Gastrocnemius medialis (tissue), 4 donors: ENCODE measurements at regions not wholly inside any gene's neighbourhood (a gene's known extent, or its start where the extent isn't known, plus 50 kb on each side); places are given as distances from the start of the nearest gene placed in this dataset.

Source experiments
- POLR2A ChIP-seq, 2 donors: fragments of 450-650 bp; IDR thresholded peaks; one replicate each; pipeline ENCODE4 v1.6.1; 2017; ENCODE audit warnings: antibody characterized with exemption in 2 of 2, mild to moderate bottlenecking in 2 of 2, moderate library complexity in 2 of 2
- TF ChIP-seq, protein P1 (sequence below), 5 experiments: fragments of 450-650 bp in 3 of 5; fragments of 200-600 bp in 2 of 5; sonication (generic) in 2 of 5; IDR thresholded peaks in 4 of 5; conservative IDR thresholded peaks in 1 of 5; 1 replicate in 4 of 5; 2 replicates in 1 of 5; pipeline ENCODE4 v1.5.1; 2016 to 2019; ENCODE audit warnings: antibody characterized with exemption in 5 of 5, mild to moderate bottlenecking in 3 of 5, moderate library complexity in 3 of 5

DNA sequence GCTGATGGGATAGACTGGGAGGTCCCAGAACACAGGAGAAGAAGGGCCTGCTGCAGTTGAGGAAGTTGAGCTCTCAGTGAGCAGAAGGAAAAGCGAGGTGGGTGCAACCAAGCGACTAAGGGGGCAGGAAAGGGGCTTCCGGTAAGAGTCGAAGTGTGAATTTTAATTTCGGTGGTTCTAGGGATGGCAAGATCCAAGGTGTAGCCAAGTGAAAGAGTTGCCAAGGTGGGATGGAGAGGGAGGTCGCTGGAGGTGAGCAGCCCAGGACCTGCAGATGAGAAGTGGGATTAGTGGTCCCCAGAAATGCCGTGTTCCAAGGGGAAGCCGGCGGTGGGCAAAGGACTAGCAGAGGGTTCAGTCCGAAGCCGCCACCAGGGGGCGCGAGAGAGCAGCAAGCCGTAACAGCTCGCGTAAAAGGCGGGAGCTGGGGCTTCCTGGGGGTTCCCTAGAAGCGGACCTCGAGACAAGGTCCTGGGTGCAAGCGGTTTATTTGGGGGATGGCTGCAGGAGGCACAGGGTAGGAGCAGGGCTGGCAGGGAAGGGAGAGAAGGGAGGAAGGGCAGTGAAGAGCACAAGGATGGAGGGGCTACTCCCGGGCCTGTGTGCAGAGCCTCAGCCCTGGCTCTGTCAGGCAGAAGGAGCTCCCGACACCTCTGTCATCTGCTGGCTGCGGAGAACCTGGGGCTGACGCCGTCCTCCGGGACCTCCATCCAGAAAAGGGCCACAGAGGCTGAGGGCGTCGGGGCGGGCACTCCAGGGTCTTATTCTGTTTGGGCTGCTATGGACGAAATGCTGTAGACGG is 103.6 kb downstream of the PAX1 start:
- TF ChIP-seq, protein P1, sequence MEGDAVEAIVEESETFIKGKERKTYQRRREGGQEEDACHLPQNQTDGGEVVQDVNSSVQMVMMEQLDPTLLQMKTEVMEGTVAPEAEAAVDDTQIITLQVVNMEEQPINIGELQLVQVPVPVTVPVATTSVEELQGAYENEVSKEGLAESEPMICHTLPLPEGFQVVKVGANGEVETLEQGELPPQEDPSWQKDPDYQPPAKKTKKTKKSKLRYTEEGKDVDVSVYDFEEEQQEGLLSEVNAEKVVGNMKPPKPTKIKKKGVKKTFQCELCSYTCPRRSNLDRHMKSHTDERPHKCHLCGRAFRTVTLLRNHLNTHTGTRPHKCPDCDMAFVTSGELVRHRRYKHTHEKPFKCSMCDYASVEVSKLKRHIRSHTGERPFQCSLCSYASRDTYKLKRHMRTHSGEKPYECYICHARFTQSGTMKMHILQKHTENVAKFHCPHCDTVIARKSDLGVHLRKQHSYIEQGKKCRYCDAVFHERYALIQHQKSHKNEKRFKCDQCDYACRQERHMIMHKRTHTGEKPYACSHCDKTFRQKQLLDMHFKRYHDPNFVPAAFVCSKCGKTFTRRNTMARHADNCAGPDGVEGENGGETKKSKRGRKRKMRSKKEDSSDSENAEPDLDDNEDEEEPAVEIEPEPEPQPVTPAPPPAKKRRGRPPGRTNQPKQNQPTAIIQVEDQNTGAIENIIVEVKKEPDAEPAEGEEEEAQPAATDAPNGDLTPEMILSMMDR (IDR thresholded peaks at IDR 0.05 in 4 of 5, conservative IDR thresholded peaks at IDR 0.05 in 1 of 5) = peak in 3 of 5 experiments; percentile 38 to 56 (median 52)
- TF ChIP-seq POLR2A (IDR thresholded peaks at IDR 0.05) = no peak
